Amygdala (tissue), 56 donors: ENCODE measurements at regions not wholly inside any gene's neighbourhood (a gene's known extent, or its start where the extent isn't known, plus 50 kb on each side); places are given as distances from the start of the nearest gene placed in this dataset.

ENCODE experiments used
- DNase-seq, 56 donors: peaks; one replicate each; lab custom pipeline; 2025; lab: John Stamatoyannopoulos, UW

- peak in 52 of 56 donors; percentile 8 to 85 (median 63) for DNase-seq
Observed at GRCh38 chr5:175059687-175060211, 335.4 kb downstream of the MSX2 start.

- DNase-seq, result no peak
Observed at GRCh38 chr5:175056831-175057230, 332.4 kb downstream of the MSX2 start.

GRCh38 chr5:175054243-175054642 lies 329.9 kb downstream of the MSX2 start:
- no peak for DNase-seq

- DNase-seq, result no peak
Observed at GRCh38 chr5:175052351-175052750, 328.0 kb downstream of the MSX2 start.

GRCh38 chr5:175047048-175047447 lies 322.7 kb downstream of the MSX2 start:
- DNase-seq, result no peak

- peak in 2 of 56 donors; percentile 3 to 5 for DNase-seq
Observed at GRCh38 chr5:175045820-175046219, 321.4 kb downstream of the MSX2 start.

- DNase-seq, result no peak
Observed at GRCh38 chr5:175037820-175038219, 313.4 kb downstream of the MSX2 start.

GRCh38 chr5:175035882-175036533 lies 311.6 kb downstream of the MSX2 start:
- no peak for DNase-seq

GRCh38 chr5:175034924-175035323 lies 310.5 kb downstream of the MSX2 start:
- DNase-seq, result no peak

GRCh38 chr5:175032741-175033151 lies 308.4 kb downstream of the MSX2 start:
- DNase-seq, result peak in 32 of 56 donors; percentile 3 to 66 (median 30)

- DNase-seq, result no peak
Observed at GRCh38 chr5:175032013-175032412, 307.6 kb downstream of the MSX2 start.

GRCh38 chr5:175027390-175027789 lies 303.0 kb downstream of the MSX2 start:
- no peak for DNase-seq

- no peak for DNase-seq
Observed at GRCh38 chr5:175025077-175025476, 300.7 kb downstream of the MSX2 start.

- no peak for DNase-seq
Observed at GRCh38 chr5:175021841-175022625, 297.7 kb downstream of the MSX2 start.

GRCh38 chr5:175021321-175021720 lies 296.9 kb downstream of the MSX2 start:
- no peak for DNase-seq

- no peak for DNase-seq
Observed at GRCh38 chr5:175015028-175015685, 290.8 kb downstream of the MSX2 start.

GRCh38 chr5:175013251-175013650 lies 288.9 kb downstream of the MSX2 start:
- no peak for DNase-seq

- no peak for DNase-seq
Observed at GRCh38 chr5:175012267-175012666, 287.9 kb downstream of the MSX2 start.

- DNase-seq, result no peak
Observed at GRCh38 chr5:175003531-175003930, 279.1 kb downstream of the MSX2 start.

- DNase-seq, result peak in 4 of 56 donors; percentile 4 to 16 (median 14)
Observed at GRCh38 chr5:175001876-175002645, 277.7 kb downstream of the MSX2 start.
